NCI-H345 (cell line): ENCODE measurements at regions not wholly inside any gene's neighbourhood (a gene's known extent, or its start where the extent isn't known, plus 50 kb on each side); places are given as distances from the start of the nearest gene placed in this dataset.

Experiments
- DNase-seq: peaks from one replicate; lab custom pipeline; 2025; lab: John Stamatoyannopoulos, UW

- no peak for DNase-seq
Measured at GRCh38 chr2:239570216-239570925, 169.6 kb upstream of the HDAC4 start.

DNA sequence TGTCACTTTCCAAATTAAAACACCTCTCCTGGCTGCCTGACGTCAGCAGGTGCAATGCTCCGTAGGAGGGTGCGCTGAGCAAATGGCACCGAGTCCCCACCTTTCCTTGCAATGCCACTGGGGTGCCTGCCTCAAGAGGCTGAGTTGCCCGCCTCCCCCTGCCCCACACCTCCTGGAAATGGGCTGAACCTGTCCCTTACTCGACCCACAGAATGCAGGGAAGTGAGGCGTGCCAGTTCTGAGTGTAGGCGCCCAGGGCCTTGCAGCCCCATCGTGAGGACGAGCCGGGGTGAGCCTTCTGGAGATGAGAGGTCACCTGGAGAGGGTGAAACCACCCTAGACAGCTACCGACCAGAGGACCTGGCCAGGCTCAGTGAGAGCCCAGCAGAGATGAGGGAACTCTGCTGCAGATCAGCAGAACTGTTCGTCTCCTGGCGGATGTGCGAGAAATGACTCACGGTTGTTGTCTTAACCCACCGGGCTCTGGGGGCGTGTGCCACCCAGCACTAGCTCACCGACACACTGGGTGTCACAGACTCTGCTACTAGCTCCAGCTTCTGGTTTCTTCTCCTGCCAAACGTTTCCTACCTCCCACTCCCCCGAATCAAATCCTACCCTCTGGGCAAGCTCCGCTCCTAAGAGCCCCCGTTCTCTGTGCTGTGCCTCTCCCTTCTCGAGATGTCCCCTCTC lies 168.7 kb upstream of the HDAC4 start:
- no peak for DNase-seq

DNA sequence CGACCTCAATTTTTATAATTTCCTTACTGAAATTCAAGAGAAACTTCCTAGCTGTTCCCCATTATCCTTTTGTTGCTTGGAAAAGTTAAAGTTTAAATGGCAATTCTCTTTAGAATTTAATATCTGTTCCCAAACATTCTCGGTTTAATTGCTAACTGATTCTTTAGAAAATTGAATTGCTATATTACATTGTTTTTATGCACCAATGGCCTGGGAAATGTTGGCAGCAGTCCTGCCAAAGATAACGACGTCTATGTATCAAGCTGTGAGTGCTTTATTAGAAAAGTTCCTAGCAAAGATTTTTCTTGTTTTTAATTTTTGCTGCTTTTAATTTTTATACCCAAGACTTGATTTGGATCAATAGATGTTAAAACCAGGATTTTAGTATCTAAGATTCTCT lies 167.8 kb upstream of the HDAC4 start:
- DNase-seq, result no peak

DNA sequence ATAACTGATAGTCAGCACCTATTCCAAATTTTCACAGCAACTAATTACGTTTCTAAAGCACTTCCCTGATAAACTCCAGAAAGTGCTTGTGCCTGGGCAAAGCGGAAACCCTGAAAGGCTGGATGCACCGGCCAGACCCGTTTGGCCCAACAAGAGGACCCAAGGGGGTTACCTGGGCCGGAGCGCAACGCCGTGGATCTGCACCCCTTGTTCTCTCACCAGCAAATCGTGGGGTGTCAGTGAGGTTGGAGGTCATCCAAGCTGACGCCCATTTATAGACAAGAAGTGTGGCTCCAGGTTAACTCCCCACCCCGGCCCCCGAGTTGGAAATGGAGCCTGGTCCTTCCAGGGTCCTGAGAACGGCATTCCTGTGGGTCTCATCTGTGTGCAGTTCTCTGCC lies 167.0 kb upstream of the HDAC4 start:
- DNase-seq, result no peak

DNA sequence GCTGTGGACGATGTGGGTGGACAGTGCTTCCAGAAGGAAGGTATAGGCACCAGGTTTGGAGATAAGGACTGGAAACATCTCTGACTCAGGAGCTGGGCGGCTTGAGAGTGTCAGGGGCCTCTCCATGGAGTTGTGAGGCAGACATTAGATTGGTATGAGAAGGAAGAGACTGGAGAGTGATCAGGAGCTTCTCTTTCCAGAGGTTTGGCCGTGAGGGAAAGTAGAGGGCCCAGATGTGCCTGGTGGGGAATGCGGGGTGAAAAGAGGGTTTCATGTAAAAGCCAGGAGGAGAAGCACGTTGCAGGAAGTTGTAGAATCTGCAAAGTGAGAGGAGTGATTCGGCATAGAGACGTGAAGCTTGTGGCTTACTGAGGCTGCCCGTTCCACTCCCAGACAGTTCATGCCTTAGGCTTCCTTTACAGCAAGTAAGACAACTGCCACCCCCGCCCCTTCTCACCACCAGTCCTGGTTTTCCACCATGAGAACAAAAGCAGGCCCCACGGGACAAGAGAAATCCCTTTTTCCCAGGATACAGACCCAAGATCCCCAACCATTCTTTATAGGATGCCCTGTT lies 166.3 kb upstream of the HDAC4 start:
- no peak for DNase-seq

- no peak for DNase-seq
Measured at GRCh38 chr2:239566162-239566994, 165.6 kb upstream of the HDAC4 start.

DNA sequence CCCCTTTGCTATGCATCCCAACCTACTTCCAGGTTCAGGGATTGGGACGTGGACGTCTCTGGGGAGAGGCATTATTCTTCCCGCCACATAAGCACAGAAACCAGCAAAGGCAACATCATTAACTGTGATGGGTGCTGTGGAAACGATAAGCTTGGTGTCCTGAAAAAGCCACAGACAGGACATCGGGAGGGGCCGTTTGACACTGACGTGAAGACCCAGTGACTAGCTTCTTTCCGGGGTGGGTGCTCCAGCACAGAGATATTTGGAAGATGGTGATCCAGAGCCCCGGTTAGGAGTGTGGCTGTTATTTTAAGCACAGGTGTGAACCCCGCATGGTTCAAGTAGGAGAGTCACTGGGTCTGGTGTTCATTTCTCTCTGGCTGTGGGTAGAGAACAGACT lies 163.8 kb upstream of the HDAC4 start:
- DNase-seq, result no peak

DNA sequence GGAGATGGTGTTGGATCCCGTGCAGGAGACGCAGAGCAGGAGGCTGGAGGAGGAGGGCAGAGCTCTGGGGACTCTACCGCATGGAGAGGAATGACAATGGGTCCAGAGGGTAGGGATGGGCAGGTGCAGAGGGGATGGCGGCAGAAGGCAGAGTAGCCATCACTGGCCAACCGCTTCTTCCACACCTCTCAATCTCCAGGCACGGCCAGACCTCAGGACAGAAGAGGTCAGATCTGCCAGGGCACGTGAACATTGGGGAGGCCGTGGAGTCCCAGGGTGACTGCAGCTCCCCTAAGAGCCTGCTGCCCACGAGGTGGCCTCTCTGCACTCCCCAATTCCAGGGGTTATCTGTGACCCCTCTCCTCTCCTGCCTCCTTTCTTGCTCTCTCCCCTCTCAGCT lies 162.7 kb upstream of the HDAC4 start:
- DNase-seq, result no peak

DNA sequence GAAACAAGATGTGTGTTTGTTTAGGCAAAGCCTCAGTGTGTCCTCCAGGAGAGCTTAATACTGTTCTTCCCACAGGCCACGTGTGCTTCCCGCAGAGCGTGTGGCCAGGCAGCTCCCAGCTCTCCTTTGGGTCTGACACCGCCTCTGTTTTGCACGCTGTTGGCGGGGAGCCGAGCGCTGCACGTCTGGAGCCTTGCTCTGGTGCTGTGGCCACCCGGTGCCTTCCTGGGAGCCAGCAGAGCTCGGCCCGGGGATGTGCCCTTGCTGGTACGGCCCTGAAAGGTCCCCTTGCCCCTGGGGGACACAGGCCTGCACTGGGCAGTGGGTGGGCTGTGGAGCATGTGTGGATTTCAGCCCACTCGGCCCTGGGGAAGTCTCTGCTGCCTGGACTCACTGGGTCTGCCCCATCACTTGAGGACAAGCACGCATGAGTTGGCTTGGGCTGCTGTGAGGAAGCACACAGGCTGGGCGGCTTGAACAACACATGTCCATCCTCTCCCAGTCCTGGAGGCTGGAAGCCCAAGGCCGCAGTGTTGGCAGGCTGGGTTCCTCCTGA lies 160.7 kb upstream of the HDAC4 start:
- DNase-seq, result no peak

DNA sequence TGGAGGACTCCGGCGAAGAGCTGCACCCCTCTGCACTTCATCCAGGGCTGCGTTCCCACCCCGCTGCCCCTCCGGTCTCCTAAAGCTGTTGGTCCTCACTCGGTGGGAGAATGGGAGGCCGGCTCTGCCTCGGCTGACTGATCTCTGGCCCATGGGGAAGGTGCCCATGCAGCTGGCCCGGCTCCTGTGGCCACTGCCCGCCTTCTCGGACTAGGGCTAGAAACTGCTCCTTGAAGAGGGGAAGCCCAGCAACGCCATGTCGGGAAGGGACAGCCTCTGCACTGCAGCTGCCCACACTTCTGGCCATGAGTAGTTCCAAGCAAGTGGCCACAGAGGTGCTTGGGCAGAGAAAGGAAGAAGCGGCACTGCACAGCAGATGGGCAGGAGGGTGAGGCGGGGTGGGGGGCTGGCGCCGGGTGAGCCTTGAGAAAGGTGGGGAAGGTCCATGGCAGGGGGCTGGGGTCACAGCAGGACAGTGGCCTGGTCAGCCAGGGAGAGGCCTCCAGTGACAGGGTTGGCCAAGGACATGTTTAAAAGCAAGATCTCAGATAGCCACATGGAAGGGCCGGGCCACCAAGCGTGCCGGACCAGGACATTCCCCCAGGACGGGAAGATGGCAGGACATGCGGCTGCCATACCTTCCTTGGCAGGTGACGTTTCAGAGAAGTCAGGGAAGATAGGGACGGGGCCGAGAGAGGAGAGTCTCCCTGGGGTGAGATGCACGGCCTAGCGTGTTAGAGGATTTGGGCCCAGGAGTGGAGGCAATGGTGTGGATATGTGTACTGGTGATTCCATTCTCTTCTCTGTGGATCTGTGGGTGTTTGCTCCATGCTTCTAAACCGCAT lies 158.8 kb upstream of the HDAC4 start:
- DNase-seq, result no peak

GRCh38 chr2:239558661-239559060 lies 157.8 kb upstream of the HDAC4 start:
- DNase-seq, result no peak

- DNase-seq, result no peak
Measured at GRCh38 chr2:239557516-239557915, 156.7 kb upstream of the HDAC4 start.

DNA sequence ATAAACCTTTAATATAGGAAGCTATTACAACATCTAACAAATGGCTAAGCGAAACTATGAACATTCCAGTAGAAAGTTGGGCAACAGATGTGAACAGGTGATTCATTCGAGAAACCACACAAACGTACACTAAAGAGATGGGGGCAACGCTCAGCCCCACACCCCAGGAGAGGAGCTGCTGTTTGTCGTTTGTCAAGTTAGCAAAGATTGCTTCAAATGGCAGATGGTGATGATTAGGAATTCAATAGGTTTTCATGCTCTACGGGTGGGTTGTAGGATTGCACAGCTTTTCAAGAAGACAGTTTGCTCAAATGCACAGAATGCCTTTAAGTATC lies 154.7 kb upstream of the HDAC4 start:
- no peak for DNase-seq

DNA sequence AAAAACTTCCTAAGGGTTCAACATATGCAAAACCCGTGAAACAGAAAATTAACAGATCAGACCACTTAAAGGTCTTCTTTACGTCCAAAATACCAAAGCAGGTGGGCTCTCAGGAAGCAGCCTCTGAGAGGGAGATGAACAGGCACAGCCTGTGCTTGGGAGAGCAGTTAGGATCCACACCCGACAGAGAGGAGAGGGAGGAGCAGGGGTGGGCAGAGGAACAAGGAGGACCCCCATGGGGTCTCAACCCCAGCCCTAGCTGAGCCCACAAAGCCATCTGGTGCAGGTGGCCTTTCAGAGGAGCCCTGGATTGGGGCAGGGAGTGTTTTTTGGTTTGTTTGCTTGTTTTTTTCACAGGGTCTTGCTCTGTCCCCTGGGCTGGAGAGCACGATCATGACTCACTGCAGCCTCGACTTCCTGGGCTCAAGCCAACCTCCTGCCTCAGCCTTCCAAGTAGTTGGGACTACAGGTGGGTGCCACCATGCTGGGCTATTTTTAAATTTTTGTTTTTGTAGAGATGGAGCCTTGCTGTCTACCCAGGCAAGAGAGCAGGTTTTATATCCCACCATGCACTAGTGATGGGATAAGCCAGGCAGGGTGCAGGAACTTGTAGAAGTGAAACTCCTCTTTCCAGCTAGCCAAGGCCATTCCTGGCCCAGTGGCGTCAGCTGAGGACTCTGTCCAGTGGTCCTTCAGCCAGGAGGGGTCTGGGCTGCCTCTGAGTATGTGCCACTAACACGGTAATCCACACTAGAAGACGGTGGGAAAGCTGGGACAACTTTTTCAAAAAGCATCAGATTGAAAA lies 154.1 kb upstream of the HDAC4 start:
- DNase-seq, result no peak

DNA sequence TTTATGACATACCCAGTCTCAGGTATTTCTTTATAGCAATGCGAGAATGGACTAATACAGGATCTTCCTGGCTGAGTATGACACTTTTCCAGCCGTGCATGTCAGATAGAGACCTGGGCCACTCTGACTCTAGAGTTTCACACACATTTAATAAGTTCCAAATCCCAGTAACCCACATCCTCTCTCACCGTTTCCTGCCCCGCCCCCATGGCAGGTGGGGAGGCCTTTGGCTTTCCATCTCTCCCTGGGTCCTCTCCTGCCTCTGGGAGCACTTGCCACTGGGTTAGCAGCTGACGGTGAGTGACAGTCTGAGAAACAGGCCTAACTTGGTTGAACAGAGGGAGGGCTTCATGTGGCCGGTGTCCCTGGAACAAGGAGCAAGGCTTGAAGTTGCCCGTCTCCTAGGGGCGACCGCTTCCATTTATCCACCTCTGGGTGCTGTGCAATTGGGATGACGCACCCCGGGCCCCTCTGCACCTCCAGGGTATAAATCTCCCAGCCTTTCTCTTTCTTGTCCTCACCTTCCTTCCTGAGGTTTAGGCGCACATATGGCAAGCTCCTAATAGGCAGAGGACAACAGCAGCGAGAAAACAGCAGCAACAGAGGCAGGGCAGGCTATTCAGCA lies 152.7 kb upstream of the HDAC4 start:
- DNase-seq, result no peak

GRCh38 chr2:239552213-239552926 lies 151.6 kb upstream of the HDAC4 start:
- no peak for DNase-seq

GRCh38 chr2:239551206-239551605 lies 150.4 kb upstream of the HDAC4 start:
- no peak for DNase-seq

GRCh38 chr2:239550357-239550756 lies 149.5 kb upstream of the HDAC4 start:
- DNase-seq, result no peak

- no peak for DNase-seq
Measured at GRCh38 chr2:239549711-239550255, 149.0 kb upstream of the HDAC4 start.
